GM19023 (cell line): ENCODE measurements at regions not wholly inside any gene's neighbourhood (a gene's known extent, or its start where the extent isn't known, plus 50 kb on each side); places are given as distances from the start of the nearest gene placed in this dataset.

ENCODE experiments used
- ATAC-seq: cut with Tn5 transposase; IDR thresholded peaks from one replicate; pipeline ENCODE4 v1.9.1; 2021; ENCODE audit warnings: mild to moderate bottlenecking, moderate library complexity; ENCODE audit not compliant: unreplicated experiment

DNA sequence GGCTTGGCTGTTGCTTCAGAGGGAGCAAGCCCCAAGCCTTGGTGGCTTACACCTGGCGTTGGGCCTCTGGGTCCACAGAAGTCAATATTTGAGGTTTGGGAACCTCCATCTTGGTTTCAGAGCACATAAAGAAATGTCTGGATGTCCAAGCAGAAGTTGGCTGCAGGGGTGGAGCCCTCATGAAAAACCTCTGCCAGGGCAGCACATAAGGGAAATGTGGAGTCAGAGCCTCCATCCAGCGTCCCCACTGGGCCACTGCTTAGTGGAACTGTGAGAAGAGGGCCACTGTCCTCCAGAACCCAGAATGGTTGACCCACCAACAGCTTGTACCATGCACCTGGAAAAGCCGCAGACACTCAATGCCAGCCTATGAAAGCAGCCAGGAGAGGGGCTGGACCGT lies 573.5 kb upstream of the ZWINT start:
- no peak for ATAC-seq

- ATAC-seq, result no peak
These were observed 567.7 kb upstream of the ZWINT start for GRCh38 chr10:56928714-56929113.

GRCh38 chr10:56927701-56928100 lies 566.6 kb upstream of the ZWINT start:
- no peak for ATAC-seq

DNA sequence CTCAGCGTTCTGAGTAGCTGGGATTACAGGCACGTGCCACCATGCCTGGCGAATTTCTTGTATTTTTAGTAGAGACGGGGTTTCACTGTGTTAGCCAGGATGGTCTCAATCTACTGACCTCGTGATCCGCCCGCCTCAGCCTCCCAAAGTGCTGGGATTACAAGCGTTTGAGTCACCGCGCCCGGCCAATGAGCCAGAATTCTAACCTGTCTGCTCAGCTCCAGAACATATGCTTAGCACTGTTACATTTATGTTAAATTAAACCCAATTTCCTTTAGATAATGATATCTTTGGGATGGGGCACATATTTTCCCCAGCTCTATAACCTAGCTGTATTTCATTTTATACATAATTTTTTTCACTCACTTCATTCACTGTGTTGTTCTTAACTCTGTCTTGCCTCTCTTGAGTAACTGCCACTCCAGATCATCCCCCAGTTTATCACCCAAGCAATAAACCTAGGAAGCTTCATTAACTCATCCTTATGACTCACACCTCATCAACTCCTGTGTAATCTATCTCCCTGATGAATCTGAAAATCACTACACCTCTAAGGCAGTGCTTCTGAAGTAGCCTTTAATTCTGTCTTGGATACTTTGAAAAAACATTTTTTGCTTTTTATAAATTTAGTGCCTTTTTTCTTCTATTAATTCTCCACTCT lies 559.7 kb upstream of the ZWINT start:
- no peak for ATAC-seq

GRCh38 chr10:56912043-56912442 lies 551.0 kb upstream of the ZWINT start:
- no peak for ATAC-seq

GRCh38 chr10:56905051-56905450 lies 544.0 kb upstream of the ZWINT start:
- ATAC-seq, result no peak

- ATAC-seq, result no peak
These were observed 541.5 kb upstream of the ZWINT start for GRCh38 chr10:56902554-56902953.

- no peak for ATAC-seq
These were observed 534.2 kb upstream of the ZWINT start for GRCh38 chr10:56895306-56895705.

GRCh38 chr10:56881218-56881617 lies 520.2 kb upstream of the ZWINT start:
- no peak for ATAC-seq

GRCh38 chr10:56880606-56881005 lies 519.5 kb upstream of the ZWINT start:
- ATAC-seq, result no peak

DNA sequence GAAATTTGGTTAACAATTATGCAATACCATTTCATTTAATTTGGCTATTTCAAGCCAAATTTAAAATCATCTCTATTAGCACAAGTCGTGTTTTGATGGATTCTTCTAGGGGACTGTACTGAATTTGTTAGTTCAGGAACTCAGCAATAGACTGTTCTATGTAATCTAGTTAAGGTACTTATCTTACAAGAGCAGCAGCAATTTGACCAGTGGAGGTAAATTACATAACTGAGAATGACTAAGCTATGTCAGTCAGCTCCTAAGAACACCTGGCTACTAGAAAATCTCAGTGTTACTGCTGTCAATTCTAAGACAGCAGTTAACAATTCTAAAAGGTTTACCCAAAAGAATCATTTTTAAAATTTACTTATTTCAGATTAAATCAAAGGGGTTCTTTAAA lies 513.9 kb upstream of the ZWINT start:
- no peak for ATAC-seq

GRCh38 chr10:56871160-56871668 lies 510.2 kb upstream of the ZWINT start:
- ATAC-seq, result no peak

GRCh38 chr10:56867236-56867635 lies 506.2 kb upstream of the ZWINT start:
- ATAC-seq, result no peak

GRCh38 chr10:56856569-56856968 lies 495.5 kb upstream of the ZWINT start:
- no peak for ATAC-seq

- no peak for ATAC-seq
These were observed 484.0 kb upstream of the ZWINT start for GRCh38 chr10:56844978-56845529.

DNA sequence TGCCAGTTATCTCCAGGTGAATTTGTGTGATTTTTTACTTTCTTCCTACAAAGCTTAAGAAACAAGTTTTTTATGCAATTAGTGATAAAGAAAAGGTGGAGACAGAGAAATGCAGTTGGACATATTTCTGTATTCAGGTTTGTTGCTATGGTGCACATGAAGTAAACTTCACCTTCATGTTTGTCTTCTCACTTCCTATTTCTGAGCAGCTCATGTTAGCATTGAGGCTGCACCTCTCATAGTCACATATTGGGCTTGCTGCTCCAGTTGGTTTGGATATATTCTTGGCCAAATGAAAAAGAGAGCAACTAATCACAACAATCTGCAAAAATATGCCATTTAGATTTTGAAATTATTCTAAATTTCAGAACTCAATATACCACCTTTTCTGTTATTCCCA lies 475.6 kb upstream of the ZWINT start:
- ATAC-seq, result no peak

DNA sequence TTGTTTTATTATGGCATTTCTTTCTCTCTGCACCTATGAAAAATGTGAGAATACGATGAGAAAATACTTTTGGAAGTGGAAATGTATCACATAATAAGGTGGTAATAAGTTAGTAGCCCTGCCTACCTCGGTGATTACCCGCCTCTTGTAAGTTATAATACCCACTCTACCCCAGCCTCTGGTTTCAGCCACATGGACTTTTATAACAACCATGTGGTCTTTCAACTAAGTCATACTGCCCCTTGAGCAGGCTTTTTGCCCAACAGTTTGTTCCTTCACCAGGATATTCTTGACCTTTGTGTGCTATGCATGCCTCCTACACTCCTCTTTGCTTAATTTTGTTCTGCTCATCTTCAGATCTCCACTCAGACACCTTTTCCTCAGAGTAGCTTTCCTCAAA lies 470.6 kb upstream of the ZWINT start:
- no peak for ATAC-seq

- no peak for ATAC-seq
These were observed 462.8 kb upstream of the ZWINT start for GRCh38 chr10:56823849-56824248.

DNA sequence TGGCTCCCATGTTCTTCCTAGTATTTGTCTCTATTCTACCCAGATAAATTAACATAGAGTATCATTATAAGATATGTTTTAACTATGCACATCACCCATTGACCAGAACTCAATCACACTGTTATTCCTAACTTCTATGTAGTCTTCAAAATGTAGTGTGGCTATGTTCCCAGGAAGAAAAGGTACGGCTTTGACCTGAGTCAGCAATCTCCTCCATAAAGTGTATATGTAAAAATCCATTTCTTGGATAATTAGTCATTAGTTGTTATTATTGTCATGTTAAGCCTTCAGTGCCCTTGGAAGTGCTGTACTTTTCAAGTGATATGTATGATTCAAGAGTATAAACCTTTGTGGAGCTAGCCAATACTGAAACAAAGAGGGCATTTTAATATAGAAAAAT lies 444.0 kb upstream of the ZWINT start:
- no peak for ATAC-seq

DNA sequence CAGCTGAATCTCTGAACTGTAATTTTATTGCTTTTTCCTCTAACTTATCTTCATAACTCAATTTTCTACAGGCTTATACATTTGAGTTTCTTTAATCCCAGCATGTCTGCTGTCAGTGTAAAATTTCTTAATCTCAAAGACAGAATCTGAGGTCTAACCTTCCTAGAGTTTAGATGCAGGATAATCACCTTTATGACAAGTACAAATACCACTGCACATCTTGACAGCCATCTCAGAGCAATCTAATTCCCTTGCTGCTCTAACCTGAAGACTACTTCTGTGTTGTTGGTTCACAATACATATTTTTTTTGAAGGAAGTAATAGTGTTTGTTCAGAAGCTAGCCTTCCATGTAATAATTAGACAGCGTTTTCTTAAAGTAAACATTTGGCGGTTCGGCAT lies 424.2 kb upstream of the ZWINT start:
- no peak for ATAC-seq

- no peak for ATAC-seq
These were observed 421.4 kb upstream of the ZWINT start for GRCh38 chr10:56782503-56782902.

GRCh38 chr10:56771343-56771742 lies 410.3 kb upstream of the ZWINT start:
- ATAC-seq, result no peak

- no peak for ATAC-seq
These were observed 402.0 kb upstream of the ZWINT start for GRCh38 chr10:56763090-56763489.
